Thyroid gland (tissue), 4 donors: ENCODE measurements at regions not wholly inside any gene's neighbourhood (a gene's known extent, or its start where the extent isn't known, plus 50 kb on each side); places are given as distances from the start of the nearest gene placed in this dataset.

Experiments
- DNase-seq, 2 donors: peaks; one replicate each; pipeline ENCODE4 v3.0.0-alpha.2; 2019
- H3K27ac ChIP-seq, 3 donors: fragments of 200-600 bp; sonication (generic); 1 replicate in 2 of 3; 2 replicates in 1 of 3; pipeline ENCODE4 v1.5.1; 2016 to 2019; ENCODE audit warnings: mild to moderate bottlenecking in 1 of 3, moderate library complexity in 1 of 3
- H3K27me3 ChIP-seq: fragments of 200-600 bp; sonication (generic); one replicate; pipeline ENCODE4 v1.5.1; 2019
- H3K36me3 ChIP-seq, 2 donors: fragments of 200-600 bp; sonication (generic); one replicate each; pipeline ENCODE4 v1.5.1; 2016 to 2019
- H3K4me1 ChIP-seq, 2 donors: fragments of 200-600 bp; sonication (generic); one replicate each; pipeline ENCODE4 v1.5.1; 2017 to 2019
- H3K4me3 ChIP-seq, 3 donors: fragments of 200-600 bp; sonication (generic); replicated peaks in 1 of 3; 1 replicate in 2 of 3; 2 replicates in 1 of 3; pipeline ENCODE4 v1.5.1; 2016; ENCODE audit warnings: mild to moderate bottlenecking in 1 of 3
- H3K9me3 ChIP-seq: fragments of 200-600 bp; sonication (generic); one replicate; pipeline ENCODE4 v1.5.1; 2017
- CTCF ChIP-seq, 6 experiments: fragments of 200-600 bp in 3 of 6; fragments of 450-650 bp in 3 of 6; sonication (generic) in 3 of 6; IDR thresholded peaks; one replicate each; pipeline ENCODE4 v1.5.1; 2016 to 2019; ENCODE audit warnings: antibody characterized with exemption in 6 of 6, mild to moderate bottlenecking in 2 of 6, inconsistent platforms in 1 of 6, moderate library complexity in 1 of 6
- POLR2A ChIP-seq, 2 donors: fragments of 450-650 bp; IDR thresholded peaks; one replicate each; pipeline ENCODE4 v1.6.1; 2017; ENCODE audit warnings: antibody characterized with exemption in 2 of 2, mild to moderate bottlenecking in 2 of 2, moderate library complexity in 1 of 2
- WGBS, 2 donors: methylation state at CpG; one replicate each; pipeline ENCODE4 v1.1.5; 2017; 5-methylcytosine and 5-hydroxymethylcytosine counted together
- intact Hi-C: fragments of 100-400 bp; cut with DNase I; formaldehyde crosslinking; loops from one replicate; pipeline ENCODE4 v1.15.1; 2023

DNA sequence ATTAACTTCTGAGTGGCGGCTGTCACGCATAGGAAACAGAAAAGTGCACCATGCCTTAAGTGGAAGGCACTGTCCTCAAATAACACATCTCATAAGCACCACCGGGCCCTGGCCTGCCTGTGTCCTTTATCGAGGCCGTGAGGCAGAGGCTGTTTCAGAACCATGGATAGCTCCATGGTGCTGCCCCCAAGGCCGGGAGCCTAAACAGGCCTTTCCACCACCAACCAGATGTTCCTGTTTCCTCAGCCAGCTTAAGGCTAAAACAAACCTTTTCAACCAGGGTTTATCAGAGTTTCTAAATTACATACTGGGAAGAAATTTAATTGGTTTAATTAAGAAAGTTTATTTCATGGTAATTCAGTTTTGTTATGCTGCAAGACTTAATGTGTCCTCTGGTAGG lies 114.4 kb downstream of the DMRTA2 start:
- Histone ChIP-seq H3K4me3 (no peak overlapping the region), H3K27ac (no peak overlapping the region), H3K9me3 (no peaks in the 10 kb centered on the region), H3K36me3 (no peaks in the 10 kb centered on the region), H3K27me3 (no peaks in the 10 kb centered on the region), H3K4me1 (no peaks in the 10 kb centered on the region)
- WGBS, 2 donors = 7 to 18% methylated on average over 5 to 6 of the region's 6 CpGs
- peak; percentile 17 to 53 for DNase-seq
- intact Hi-C loops = no loop called here
- TF ChIP-seq POLR2A (IDR thresholded peaks at IDR 0.05) (no peak), CTCF (IDR thresholded peaks at IDR 0.05) (no peak)

- intact Hi-C loops = no loop called here
- TF ChIP-seq CTCF (IDR thresholded peaks at IDR 0.05) = no peak
- no peaks in the 10 kb centered on the region for H3K27me3 ChIP-seq
- no peaks in the 10 kb centered on the region for H3K36me3 ChIP-seq
- 29 to 60% methylated on average over 1 of the region's 1 CpG for WGBS, 2 donors
- H3K4me1 ChIP-seq = no peaks in the 10 kb centered on the region
- H3K4me3 ChIP-seq = no peak overlapping the region
- H3K27ac ChIP-seq = no peak overlapping the region
- DNase-seq = no peak
- H3K9me3 ChIP-seq = no peaks in the 10 kb centered on the region
Measured at GRCh38 chr1:50305808-50306207, 117.4 kb downstream of the DMRTA2 start.

DNA sequence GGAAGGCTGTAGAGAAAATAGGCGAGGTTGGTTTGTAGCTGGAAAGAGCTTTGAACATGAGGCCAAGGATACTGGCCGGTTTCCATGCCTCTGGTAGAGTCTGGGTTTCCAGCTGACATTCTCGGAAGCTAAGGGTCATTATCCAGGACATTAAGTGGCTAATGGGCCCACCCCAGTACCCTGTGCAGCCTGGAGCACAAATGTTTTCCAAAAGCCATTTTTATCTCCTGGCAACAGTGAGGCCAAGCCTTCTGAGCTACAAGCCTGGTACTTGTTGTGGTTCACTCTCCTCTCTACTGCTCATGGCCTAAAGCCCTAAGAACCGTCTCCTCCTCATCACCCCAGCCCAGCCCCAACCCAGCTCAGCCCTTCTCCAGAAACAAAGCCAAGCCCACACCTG lies 122.9 kb downstream of the DMRTA2 start:
- Histone ChIP-seq H3K9me3 (no peaks in the 10 kb centered on the region), H3K27me3 (no peaks in the 10 kb centered on the region), H3K27ac (no peak overlapping the region), H3K36me3 (no peaks in the 10 kb centered on the region), H3K4me3 (no peak overlapping the region), H3K4me1 (no peaks in the 10 kb centered on the region)
- DNase-seq = no peak
- TF ChIP-seq CTCF (IDR thresholded peaks at IDR 0.05) = no peak
- TF ChIP-seq POLR2A (IDR thresholded peaks at IDR 0.05) = no peak
- intact Hi-C loops = no loop called here
- WGBS, 2 donors = 50 to 72% methylated on average over 4 of the region's 4 CpGs

DNA sequence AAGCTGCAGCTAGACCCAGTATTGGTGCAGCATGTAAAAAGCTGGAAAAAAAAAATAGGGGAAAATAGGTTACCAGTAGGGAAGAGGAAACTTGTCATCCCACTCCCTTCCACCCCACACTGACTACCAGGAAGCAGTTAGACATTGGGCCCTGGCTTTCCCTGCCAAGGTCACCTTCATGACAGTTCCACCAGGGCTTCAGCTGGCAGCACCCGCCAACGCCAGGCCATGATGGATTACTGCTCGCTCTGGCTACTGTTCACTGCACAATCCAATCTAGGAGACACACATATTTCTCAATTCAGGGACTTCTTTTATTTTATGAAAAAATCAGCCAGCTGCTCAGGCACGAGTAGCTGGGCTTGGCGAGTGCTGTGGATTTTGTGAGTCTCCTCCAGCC lies 127.7 kb downstream of the DMRTA2 start:
- intact Hi-C loops = no loop called here
- 84 to 91% methylated on average over 5 of the region's 5 CpGs for WGBS, 2 donors
- H3K4me1 ChIP-seq = no peaks in the 10 kb centered on the region
- no peak overlapping the region for H3K4me3 ChIP-seq
- no peak for DNase-seq
- H3K36me3 ChIP-seq = no peaks in the 10 kb centered on the region
- no peak for TF ChIP-seq POLR2A (IDR thresholded peaks at IDR 0.05)
- no peak for TF ChIP-seq CTCF (IDR thresholded peaks at IDR 0.05)
- no peaks in the 10 kb centered on the region for H3K9me3 ChIP-seq
- H3K27me3 ChIP-seq = no peaks in the 10 kb centered on the region
- H3K27ac ChIP-seq = no peak overlapping the region

- intact Hi-C loops = no loop called here
- 77 to 84% methylated on average over 9 of the region's 9 CpGs for WGBS, 2 donors
- no peak for DNase-seq
- Histone ChIP-seq H3K36me3 (no peaks in the 10 kb centered on the region), H3K9me3 (no peaks in the 10 kb centered on the region), H3K27ac (no peak overlapping the region), H3K4me1 (no peaks in the 10 kb centered on the region), H3K27me3 (no peaks in the 10 kb centered on the region), H3K4me3 (no peak overlapping the region)
- TF ChIP-seq POLR2A (IDR thresholded peaks at IDR 0.05) (no peak), CTCF (IDR thresholded peaks at IDR 0.05) (no peak)
Measured at GRCh38 chr1:50292276-50292675, 131.0 kb downstream of the DMRTA2 start.
